ENCODE measurements at regions not wholly inside any gene's neighbourhood (a gene's known extent, or its start where the extent isn't known, plus 50 kb on each side); places are given as distances from the start of the nearest gene placed in this dataset.

DNA sequence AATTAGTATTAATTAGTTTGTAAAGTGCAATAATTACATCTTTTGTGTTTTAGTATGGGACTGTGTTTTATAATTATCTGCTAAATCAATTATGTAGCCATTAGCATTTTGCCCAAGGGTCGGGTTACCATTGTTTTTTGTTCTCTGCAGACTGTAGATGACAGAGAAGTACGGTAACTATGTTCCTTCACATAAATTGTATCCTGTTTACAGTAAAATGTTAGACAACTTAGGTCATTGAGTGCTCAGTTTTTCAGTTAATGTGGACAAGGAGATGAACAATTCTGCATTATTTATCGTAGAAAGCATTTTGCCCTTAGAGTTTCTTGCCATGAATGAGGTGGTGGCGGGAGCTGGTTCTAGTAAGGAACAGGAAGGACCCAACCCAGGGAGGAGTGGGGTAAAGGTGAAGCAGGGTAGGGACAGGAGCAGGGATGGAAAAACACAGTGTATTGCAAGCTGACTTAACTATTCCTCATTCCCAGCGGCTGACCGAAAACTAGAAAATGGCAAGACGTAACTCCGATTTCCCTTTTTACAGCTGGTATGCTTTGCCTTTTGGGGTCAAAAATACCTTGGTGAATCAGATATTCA lies 243.7 kb upstream of the SLC24A2 start:
- no peak for DNase-seq (ENCODE audit: low spot score)

DNA sequence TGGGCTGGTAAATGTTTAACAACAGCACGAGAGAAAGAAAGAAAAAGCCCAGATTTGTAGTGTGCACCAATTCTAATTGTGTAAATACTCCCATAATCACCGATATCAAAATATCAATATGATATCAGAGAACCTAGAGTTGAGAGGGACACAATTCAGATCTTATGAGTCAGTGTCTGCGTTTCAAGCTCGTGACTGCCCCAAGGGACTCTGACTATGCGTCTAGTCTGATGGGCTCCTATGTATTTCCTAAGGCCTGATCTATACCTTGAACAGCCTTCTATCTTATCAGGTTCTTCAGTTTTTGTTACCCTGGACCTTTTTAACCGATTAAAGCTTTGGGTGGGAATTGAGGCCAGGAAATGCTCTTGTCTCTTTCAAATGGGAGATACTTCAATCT lies 243.0 kb upstream of the SLC24A2 start:
- H3K27ac Mint-ChIP-seq, result no peak overlapping the region
- peaks cover 0 to 6% of the 10 kb centered on the region in 2 donors for H3K27me3 Mint-ChIP-seq
- DNase-seq (ENCODE audit: low spot score) (no peak), ATAC-seq (no peak)
- H3K9me3 Mint-ChIP-seq, result no peaks in the 10 kb centered on the region
- no peak overlapping the region for H3K4me3 Mint-ChIP-seq
- H3K4me1 Mint-ChIP-seq (ENCODE audit: low read depth in 2 of 2), result no peaks in the 10 kb centered on the region
- H3K36me3 Mint-ChIP-seq, result no peaks in the 10 kb centered on the region

More for the DNA sequence above, 243.7 kb upstream of the SLC24A2 start:
- Mint-ChIP-seq H3K36me3 (no peaks in the 10 kb centered on the region), H3K27ac (no peak overlapping the region), H3K27me3 (peaks cover 0 to 6% of the 10 kb centered on the region in 2 donors), H3K4me3 (no peak overlapping the region), H3K9me3 (no peaks in the 10 kb centered on the region), H3K4me1 (ENCODE audit: low read depth in 2 of 2) (no peaks in the 10 kb centered on the region)
- ATAC-seq, result no peak

DNA sequence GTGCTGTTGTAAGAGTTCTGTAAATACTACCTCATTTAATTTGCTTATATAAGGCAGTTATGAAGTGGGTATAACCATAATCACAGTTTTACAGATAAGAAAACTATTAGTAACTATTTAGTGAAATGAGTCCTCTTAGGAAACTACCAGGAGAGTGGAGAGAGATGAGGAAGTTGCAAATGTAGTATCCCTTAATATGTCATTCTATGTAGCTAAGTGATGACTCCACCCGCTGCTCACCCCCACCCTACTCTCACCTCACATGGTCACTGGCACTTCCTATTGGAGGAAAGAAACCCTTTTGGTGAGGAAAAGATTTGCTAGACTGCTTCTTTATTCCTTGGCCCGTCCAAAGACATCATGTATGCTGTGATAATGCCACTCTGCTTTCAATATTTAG lies 241.8 kb upstream of the SLC24A2 start:
- Mint-ChIP-seq H3K4me3 (no peak overlapping the region), H3K36me3 (no peaks in the 10 kb centered on the region), H3K27ac (no peak overlapping the region), H3K4me1 (ENCODE audit: low read depth in 2 of 2) (no peaks in the 10 kb centered on the region), H3K27me3 (peaks cover 0 to 6% of the 10 kb centered on the region in 2 donors), H3K9me3 (no peaks in the 10 kb centered on the region)
- DNase-seq (ENCODE audit: low spot score) (no peak), ATAC-seq (no peak)

DNA sequence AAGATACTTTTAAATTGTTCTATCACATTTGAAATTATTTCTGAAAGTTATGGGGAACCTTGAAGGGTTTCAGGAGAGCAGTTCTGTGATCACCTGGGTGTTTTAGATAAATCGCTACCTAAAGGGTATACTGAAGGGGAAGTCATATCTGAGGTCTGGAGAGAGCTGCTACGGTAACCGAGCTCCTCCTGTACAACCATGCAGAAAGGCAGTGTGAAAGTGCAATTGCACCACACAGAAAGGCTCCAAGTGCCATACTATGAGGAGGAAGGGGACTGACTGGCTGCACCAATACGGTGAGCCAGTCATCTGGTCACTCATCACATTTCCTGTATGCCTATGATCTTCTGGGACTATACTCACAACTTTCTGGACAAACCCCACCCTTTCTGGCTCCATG lies 241.4 kb upstream of the SLC24A2 start:
- Mint-ChIP-seq H3K27ac (no peak overlapping the region), H3K4me3 (no peak overlapping the region), H3K36me3 (no peaks in the 10 kb centered on the region), H3K27me3 (peaks cover 0 to 6% of the 10 kb centered on the region in 2 donors), H3K9me3 (no peaks in the 10 kb centered on the region), H3K4me1 (ENCODE audit: low read depth in 2 of 2) (no peaks in the 10 kb centered on the region)
- DNase-seq (ENCODE audit: low spot score), result no peak
- ATAC-seq, result no peak

DNA sequence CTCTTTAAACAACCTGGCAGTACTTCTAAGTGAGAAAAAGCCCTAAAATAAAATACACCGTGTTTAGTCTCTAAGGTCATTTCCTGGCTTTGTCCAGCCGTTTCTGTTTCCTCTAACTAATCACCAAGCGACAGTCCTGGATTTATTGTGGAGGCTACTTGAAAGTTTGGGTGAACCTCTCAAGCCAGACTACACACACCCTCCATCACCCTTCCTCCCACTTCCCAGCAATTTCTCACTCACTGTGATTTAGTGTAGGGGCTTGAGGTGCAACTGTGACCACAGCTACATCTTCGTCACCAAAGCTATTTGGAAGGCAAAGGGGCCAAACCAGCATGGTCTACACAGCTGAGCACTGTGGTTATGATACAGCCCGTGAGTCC lies 240.0 kb upstream of the SLC24A2 start:
- H3K4me3 Mint-ChIP-seq, result no peak overlapping the region
- H3K4me1 Mint-ChIP-seq (ENCODE audit: low read depth in 2 of 2), result no peaks in the 10 kb centered on the region
- H3K27me3 Mint-ChIP-seq, result peaks cover 0 to 6% of the 10 kb centered on the region in 2 donors
- no peak overlapping the region for H3K27ac Mint-ChIP-seq
- no peaks in the 10 kb centered on the region for H3K9me3 Mint-ChIP-seq
- ATAC-seq, result no peak
- no peak for DNase-seq (ENCODE audit: low spot score)
- H3K36me3 Mint-ChIP-seq, result no peaks in the 10 kb centered on the region

DNA sequence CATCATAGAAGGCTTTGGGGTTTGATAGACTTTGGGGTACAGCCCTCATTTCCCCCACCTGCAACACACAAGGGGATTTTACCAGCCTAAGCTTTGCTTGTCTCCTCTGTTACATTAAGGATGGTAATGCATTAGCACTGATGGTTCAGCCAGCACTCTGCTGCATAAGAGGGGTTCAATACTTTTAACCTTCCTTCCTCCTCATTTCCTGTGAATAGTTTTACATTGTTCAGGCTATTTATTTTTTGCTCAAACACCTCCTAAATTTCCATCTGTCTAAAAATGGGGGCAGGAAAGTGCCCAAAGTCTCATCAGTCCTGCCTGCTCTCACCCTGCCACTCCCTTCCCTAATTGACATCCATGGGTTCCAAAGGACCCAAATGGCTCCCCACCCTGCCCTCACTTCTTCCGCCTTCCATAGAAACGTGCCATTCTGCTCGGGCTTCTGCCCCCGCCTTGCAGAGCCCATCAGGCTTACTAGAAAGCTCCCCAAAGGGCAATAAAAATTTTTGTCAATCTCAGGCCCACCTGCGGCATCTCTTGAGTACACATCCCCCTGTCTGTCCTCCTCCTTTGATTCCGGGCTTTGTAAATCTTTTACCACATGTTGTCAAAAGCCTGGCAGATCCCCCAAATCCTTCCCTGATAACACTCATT lies 239.5 kb upstream of the SLC24A2 start:
- no peak overlapping the region for H3K27ac Mint-ChIP-seq
- ATAC-seq (no peak), DNase-seq (ENCODE audit: low spot score) (no peak)
- no peaks in the 10 kb centered on the region for H3K36me3 Mint-ChIP-seq
- no peaks in the 10 kb centered on the region for H3K9me3 Mint-ChIP-seq
- H3K27me3 Mint-ChIP-seq, result peaks cover 0 to 6% of the 10 kb centered on the region in 2 donors
- no peak overlapping the region for H3K4me3 Mint-ChIP-seq
- H3K4me1 Mint-ChIP-seq (ENCODE audit: low read depth in 2 of 2), result no peaks in the 10 kb centered on the region

DNA sequence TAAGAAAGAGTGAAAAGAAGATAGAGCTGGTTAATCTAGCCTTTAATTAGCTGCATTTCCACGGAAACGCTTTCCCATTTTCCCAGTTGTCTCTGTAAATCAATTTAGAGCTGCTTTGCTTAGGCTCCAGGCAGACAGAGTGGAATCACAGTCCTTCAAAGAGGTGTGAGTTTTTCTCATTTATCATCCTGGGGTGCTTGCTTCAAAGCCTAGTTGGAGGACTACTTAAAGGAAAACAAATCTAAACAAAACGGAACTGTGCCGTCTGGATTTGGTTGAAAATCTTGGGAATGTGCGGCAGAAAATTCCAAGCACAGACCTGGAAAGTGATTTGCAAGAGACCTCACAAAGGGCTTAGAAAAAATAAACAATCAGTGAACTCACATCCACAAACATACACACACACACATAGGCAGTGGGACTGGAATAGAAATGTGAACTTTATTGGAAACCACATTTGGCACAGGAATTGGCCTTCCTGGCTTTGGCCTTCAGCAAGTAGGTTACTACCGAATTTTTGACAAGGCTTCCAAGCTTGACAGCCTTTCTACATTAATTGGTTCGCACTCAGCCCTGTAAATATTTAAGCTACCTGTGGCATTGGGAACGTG lies 235.2 kb upstream of the SLC24A2 start:
- no peak overlapping the region for H3K27ac Mint-ChIP-seq
- H3K4me3 Mint-ChIP-seq, result no peak overlapping the region
- peaks cover 4 to 6% of the 10 kb centered on the region in 2 donors for H3K27me3 Mint-ChIP-seq
- H3K36me3 Mint-ChIP-seq, result no peaks in the 10 kb centered on the region
- H3K9me3 Mint-ChIP-seq, result no peaks in the 10 kb centered on the region
- no peak for ATAC-seq
- H3K4me1 Mint-ChIP-seq (ENCODE audit: low read depth in 2 of 2), result no peaks in the 10 kb centered on the region
- DNase-seq (ENCODE audit: low spot score), result no peak

DNA sequence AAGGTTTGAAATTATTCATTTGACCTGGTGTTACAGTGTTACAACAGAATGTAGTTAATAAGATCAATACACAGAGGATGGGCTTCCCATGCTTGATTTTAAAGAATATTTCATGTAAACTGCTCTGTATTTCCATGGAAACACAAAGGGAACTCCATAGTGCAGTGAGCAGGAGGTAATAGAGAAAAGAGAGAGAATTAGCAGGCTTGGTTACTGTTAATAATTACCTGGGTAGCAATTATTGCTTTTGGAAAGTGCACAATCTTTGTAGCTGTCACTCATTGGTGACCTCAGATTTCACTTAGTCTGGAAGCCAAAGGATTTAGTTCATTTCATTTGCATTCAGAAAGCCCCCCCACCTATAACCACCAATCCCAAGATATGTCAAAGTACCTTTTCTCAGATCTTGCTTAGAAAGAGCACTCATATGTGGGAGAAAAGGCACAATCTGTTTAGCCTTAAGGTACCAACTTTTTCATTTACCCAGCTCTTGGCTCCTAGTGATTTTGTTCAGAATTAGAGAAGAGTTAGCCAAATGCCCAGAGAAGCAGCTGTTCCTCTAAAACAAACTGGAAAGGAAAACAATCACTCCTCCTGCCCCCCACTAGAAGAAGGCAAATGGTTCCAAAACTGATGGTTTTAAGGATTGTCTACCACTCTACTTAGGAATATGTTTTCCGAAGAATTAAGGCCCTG lies 234.5 kb upstream of the SLC24A2 start:
- ATAC-seq (no peak), DNase-seq (ENCODE audit: low spot score) (no peak)
- peaks cover 0 to 4% of the 10 kb centered on the region in 2 donors for H3K27me3 Mint-ChIP-seq
- no peaks in the 10 kb centered on the region for H3K9me3 Mint-ChIP-seq
- no peaks in the 10 kb centered on the region for H3K4me1 Mint-ChIP-seq (ENCODE audit: low read depth in 2 of 2)
- H3K4me3 Mint-ChIP-seq, result no peak overlapping the region
- no peaks in the 10 kb centered on the region for H3K36me3 Mint-ChIP-seq
- H3K27ac Mint-ChIP-seq, result no peak overlapping the region

DNA sequence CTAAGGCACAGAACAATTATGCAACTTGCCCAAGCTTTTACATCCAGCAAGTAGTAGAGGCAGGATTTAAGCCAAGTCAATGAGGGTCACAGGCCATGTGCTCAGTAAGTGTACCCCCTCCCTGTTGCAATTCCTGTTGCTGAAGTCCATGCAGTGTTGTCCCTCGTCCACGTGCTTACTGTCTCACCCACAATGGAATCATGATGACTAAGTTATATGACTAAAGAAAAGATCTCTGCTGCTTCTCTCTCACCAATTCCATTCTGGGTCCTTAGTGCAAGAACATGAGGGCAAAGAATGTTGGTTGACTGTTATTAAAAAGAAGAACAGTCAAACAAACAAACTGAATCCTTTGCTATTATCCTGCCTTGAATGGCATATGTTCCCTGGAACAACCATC lies 233.6 kb upstream of the SLC24A2 start:
- no peak for DNase-seq (ENCODE audit: low spot score)
- no peak for ATAC-seq
- H3K27me3 Mint-ChIP-seq, result peaks cover 0 to 4% of the 10 kb centered on the region in 2 donors
- no peak overlapping the region for H3K4me3 Mint-ChIP-seq
- H3K36me3 Mint-ChIP-seq, result no peaks in the 10 kb centered on the region
- H3K4me1 Mint-ChIP-seq (ENCODE audit: low read depth in 2 of 2), result no peaks in the 10 kb centered on the region
- H3K27ac Mint-ChIP-seq, result no peak overlapping the region
- H3K9me3 Mint-ChIP-seq, result no peaks in the 10 kb centered on the region

DNA sequence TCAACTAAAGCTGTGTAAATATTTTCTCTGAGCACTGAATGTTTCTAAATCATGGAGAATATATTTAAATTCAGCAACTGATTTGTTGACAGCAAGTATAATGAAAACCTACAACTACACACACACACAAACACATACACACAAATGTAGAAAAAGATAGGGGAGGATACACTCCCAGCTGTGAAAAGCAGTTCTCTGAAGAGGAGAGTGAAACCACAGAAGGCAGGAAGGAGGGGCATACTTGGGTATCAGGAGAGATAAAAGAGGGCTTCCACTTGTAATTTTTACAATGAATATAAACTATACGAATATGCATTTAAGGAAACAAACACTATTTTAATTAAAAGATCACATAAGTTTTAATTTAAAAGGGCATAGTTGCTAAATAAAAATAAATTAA lies 227.8 kb upstream of the SLC24A2 start:
- H3K36me3 Mint-ChIP-seq, result peaks cover 5% of the 10 kb centered on the region
- DNase-seq (ENCODE audit: low spot score), result no peak
- peaks cover 6 to 12% of the 10 kb centered on the region in 2 donors for H3K4me1 Mint-ChIP-seq (ENCODE audit: low read depth in 2 of 2)
- H3K27me3 Mint-ChIP-seq, result no peaks in the 10 kb centered on the region
- H3K9me3 Mint-ChIP-seq, result peaks cover 10% of the 10 kb centered on the region
- no peak overlapping the region for H3K27ac Mint-ChIP-seq
- ATAC-seq, result no peak
- no peak overlapping the region for H3K4me3 Mint-ChIP-seq

DNA sequence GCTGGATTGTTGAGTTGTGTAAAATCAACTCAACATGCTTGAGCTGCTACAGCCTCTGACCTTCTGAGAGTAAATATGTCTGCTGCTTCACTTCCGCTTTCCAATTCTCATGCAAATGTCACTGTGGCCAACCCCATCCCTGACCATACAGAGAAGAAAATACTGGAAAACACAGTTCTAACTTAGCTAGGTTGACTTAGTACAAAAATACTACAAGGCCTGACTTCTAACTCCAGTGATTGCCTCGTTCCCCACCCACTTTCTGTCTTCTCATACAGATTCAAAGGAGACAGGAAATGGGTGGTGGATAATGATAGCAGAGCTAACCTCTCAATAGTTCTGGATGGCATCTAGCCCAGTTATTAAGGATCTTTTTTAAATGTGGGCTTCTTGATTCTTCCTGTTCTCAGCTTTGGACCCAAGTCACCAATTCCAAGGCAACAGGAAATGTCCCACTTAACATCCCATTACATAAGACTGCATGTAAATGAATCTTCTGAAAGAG lies 226.6 kb upstream of the SLC24A2 start:
- H3K9me3 Mint-ChIP-seq, result peaks cover 15% of the 10 kb centered on the region
- H3K27ac Mint-ChIP-seq, result peak overlapping the region in 1 of 2 donors; percentile 13
- no peak for ATAC-seq
- H3K27me3 Mint-ChIP-seq, result no peaks in the 10 kb centered on the region
- no peak overlapping the region for H3K4me3 Mint-ChIP-seq
- no peak for DNase-seq (ENCODE audit: low spot score)
- H3K4me1 Mint-ChIP-seq (ENCODE audit: low read depth in 2 of 2), result peaks cover 6 to 12% of the 10 kb centered on the region in 2 donors
- H3K36me3 Mint-ChIP-seq, result peaks cover 12% of the 10 kb centered on the region

DNA sequence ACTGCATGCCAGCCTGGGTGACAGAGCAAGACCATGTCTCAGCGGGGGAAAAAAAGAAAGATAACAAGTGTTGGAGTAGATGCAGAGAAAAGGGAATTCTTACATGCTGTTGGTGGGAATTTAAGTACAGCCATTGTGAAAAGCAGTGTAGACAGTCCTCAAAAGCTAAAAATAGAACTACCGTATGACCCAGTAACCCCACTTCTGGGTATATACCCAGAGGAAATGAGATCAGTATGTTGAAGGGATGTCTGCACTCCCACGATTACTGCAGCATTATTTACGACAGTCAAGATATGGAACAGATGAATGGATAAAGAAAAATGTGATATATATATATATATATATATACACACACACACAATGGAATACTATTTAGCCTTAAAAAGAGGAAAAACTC lies 225.3 kb upstream of the SLC24A2 start:
- no peak overlapping the region for H3K27ac Mint-ChIP-seq
- no peak for ATAC-seq
- DNase-seq (ENCODE audit: low spot score), result no peak
- H3K27me3 Mint-ChIP-seq, result no peaks in the 10 kb centered on the region
- no peak overlapping the region for H3K4me3 Mint-ChIP-seq
- H3K9me3 Mint-ChIP-seq, result peaks cover 15% of the 10 kb centered on the region
- peaks cover 6 to 12% of the 10 kb centered on the region in 2 donors for H3K4me1 Mint-ChIP-seq (ENCODE audit: low read depth in 2 of 2)
- peaks cover 12% of the 10 kb centered on the region for H3K36me3 Mint-ChIP-seq

DNA sequence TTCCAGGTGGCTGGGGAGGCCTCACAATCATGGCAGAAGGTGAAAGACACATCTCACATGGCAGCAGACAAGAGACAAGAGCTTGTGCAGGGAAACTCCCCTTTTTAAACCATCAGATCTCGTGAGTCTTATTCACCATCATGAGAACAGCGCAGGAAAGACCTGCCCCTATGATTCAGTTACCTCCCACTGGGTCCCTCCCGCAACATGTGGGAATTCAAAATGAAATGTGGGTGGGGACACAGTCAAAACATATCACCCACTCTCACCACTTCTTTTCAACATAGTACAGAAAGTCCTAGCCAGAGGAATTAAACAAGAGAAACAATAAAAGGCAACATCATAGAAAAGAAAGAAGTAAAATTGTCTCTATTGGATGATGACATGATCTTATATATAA lies 223.4 kb upstream of the SLC24A2 start:
- DNase-seq (ENCODE audit: low spot score) (no peak), ATAC-seq (no peak)
- H3K9me3 Mint-ChIP-seq, result peaks cover 18% of the 10 kb centered on the region
- H3K4me3 Mint-ChIP-seq, result no peak overlapping the region
- peaks cover 0 to 3% of the 10 kb centered on the region in 2 donors for H3K27me3 Mint-ChIP-seq
- no peak overlapping the region for H3K27ac Mint-ChIP-seq
- peaks cover 12% of the 10 kb centered on the region for H3K36me3 Mint-ChIP-seq
- H3K4me1 Mint-ChIP-seq (ENCODE audit: low read depth in 2 of 2), result peaks cover 6 to 12% of the 10 kb centered on the region in 2 donors

DNA sequence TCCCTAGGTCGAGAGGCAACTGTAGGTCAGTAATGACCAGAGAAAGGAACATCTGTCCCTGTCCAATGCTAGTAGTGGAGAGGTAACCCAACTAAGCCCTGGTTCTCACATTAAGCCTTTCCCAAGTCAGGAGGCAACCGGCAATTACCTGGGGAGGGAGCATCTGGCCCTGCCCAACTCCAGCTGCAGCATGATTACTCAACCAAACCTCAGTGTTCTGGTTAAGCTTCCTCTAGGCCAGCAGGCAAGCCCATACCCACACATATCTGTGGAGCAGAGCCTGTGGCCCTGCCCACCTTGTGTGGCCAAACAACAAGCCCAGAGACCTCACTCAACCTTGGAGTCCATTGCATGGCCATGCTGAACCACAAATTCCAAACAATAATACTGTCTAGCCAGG lies 220.8 kb upstream of the SLC24A2 start:
- H3K36me3 Mint-ChIP-seq, result peaks cover 12% of the 10 kb centered on the region
- no peak overlapping the region for H3K27ac Mint-ChIP-seq
- DNase-seq (ENCODE audit: low spot score) (no peak), ATAC-seq (no peak)
- H3K27me3 Mint-ChIP-seq, result peaks cover 0 to 3% of the 10 kb centered on the region in 2 donors
- H3K4me3 Mint-ChIP-seq, result no peak overlapping the region
- H3K4me1 Mint-ChIP-seq (ENCODE audit: low read depth in 2 of 2), result no peaks in the 10 kb centered on the region
- H3K9me3 Mint-ChIP-seq, result peaks cover 15% of the 10 kb centered on the region
